GM12891 (cell line): ENCODE measurements at regions not wholly inside any gene's neighbourhood (a gene's known extent, or its start where the extent isn't known, plus 50 kb on each side); places are given as distances from the start of the nearest gene placed in this dataset.

ENCODE experiments used
- DNase-seq: peaks from one replicate; pipeline ENCODE4 v3.0.0; 2011; ENCODE audit warnings: low spot score; ENCODE audit not compliant: insufficient read length
- FAIRE-seq: peaks from 2 replicates; lab custom pipeline; 2011; peaks lifted over from hg19 to GRCh38; lab: Jason Lieb, UNC
- PAX5 ChIP-seq: IDR thresholded peaks from 2 replicates; pipeline ENCODE4 v1.6.1; 2011; ENCODE audit warnings: low read length, moderate library complexity, mild to moderate bottlenecking; ENCODE audit not compliant: insufficient read depth, severe bottlenecking
- POLR2A ChIP-seq: IDR thresholded peaks from 2 replicates; pipeline ENCODE4 v1.6.1; 2011; ENCODE audit warnings: low read depth, low read length, control low read depth
- POLR2AphosphoS5 ChIP-seq: IDR thresholded peaks from 2 replicates; pipeline ENCODE4 v1.6.1; 2011; ENCODE audit warnings: low read depth, low read length, control low read depth
- POU2F2 ChIP-seq: IDR thresholded peaks from 2 replicates; pipeline ENCODE4 v1.6.1; 2011; ENCODE audit warnings: low read depth, mild to moderate bottlenecking, control low read depth, low read length, moderate library complexity
- SPI1 ChIP-seq: IDR thresholded peaks from 2 replicates; pipeline ENCODE4 v1.6.1; 2011; ENCODE audit warnings: low read depth, low read length, control low read depth
- TAF1 ChIP-seq: IDR thresholded peaks from 2 replicates; pipeline ENCODE4 v1.6.1; 2011; ENCODE audit warnings: low read depth, low read length, control low read depth

DNA sequence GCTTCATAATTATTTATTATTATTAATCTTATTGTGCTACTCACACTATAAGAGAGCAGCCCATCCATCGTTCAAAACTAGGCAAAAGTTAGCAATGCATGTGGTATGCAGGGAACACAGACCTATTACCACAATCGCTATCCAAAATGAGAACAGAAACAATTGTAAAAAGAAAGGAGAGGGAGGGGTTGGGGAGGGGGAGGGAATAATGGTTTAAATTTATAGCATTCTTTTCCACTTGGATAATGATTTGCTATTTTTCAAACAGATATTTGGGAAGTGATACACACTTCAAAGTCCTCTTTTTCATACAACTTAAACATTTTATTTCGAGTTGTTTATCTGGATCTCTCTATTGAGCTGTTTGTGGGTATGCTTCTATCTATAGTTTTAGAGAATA lies 248.6 kb upstream of the SOX5 start:
- TF ChIP-seq POLR2A = no peak
- no peak for TF ChIP-seq TAF1
- TF ChIP-seq POLR2AphosphoS5 = no peak
- TF ChIP-seq PAX5 = no peak
- no peak for TF ChIP-seq SPI1
- no peak for TF ChIP-seq POU2F2
- FAIRE-seq = no peak
- no peak for DNase-seq

DNA sequence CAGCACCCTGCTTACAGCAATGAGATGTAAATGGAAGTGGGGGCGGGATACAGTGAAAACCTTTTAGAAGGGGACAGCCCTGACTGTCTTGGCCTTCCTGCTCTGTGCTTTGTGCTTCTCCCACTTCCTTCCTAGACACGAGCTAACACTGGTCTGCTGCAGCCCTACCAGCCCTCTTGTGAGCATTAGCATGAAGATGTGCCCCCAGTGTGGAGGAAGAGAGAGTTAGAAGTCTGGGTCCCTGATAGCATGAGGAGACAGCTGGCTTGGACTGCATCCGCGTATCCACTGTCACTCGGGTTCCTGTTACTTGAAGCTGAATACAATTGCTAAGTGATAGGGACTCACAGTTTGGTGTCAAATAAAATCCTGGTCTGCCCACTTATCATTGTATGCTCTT lies 248.1 kb upstream of the SOX5 start:
- no peak for DNase-seq
- TF ChIP-seq PAX5 = no peak
- TF ChIP-seq POU2F2 = no peak
- no peak for TF ChIP-seq SPI1
- no peak for TF ChIP-seq POLR2A
- no peak for FAIRE-seq

DNA sequence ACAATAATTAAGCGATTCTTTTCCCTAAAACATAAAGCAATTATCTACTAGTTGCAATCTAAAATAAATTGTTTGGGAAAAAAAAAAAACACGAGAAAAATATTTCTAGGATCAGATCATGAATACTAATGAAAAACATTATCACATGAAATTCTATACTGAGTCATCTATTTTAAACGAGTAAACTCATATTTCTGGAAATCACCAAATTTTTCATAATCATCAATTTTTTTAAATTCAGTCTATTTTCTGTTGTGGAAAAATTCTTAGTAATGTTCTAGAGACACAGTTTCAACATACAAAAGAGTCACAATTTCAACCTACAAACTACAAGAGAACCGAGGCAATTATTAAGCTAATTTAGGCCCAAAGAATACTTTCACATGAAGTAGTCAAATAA lies 245.6 kb upstream of the SOX5 start:
- FAIRE-seq (no peak), DNase-seq (no peak)
- TF ChIP-seq PAX5 (no peak), POLR2A (no peak), POLR2AphosphoS5 (no peak), POU2F2 (no peak), TAF1 (no peak), SPI1 (no peak)

DNA sequence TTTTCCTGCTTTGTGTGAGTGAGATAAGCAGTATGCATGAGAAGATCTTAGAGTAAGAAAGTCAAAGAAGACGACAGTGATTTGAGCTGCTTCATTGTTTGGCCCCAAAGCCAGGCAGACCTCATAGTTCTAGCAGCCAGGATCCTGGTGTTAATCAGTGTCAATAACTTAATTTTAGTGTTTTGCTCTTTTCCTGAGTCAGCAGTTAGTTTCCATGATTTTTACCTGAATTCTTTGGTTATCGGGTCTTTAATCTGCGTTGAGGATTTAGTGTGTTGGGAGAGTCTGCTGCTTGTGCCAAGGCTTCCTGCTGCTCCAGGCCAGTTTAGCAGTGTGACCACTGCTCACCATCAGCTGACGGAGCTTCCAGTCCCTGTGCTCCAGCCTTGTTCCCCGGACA lies 241.6 kb upstream of the SOX5 start:
- TF ChIP-seq POU2F2 (no peak), POLR2AphosphoS5 (no peak), SPI1 (no peak), POLR2A (no peak), PAX5 (no peak), TAF1 (no peak)
- DNase-seq (no peak), FAIRE-seq (no peak)

DNA sequence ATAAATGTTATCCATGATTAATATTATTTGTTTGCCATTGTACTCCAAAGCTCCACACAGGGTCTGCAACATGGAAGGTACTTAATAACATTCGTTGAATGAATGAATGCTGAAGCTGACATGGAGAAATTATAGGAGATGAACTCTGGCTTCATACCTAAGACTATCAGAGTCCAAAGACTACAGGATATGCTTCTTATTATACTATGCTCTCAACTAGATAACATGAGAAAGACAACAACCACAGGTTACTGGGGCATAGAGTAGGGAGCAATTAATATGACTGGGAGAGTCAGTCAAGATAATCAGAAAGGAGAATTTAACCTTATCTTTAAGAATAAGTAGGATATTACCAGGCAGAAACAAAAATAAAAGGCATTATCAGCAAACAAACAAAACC lies 236.3 kb upstream of the SOX5 start:
- FAIRE-seq = no peak

DNA sequence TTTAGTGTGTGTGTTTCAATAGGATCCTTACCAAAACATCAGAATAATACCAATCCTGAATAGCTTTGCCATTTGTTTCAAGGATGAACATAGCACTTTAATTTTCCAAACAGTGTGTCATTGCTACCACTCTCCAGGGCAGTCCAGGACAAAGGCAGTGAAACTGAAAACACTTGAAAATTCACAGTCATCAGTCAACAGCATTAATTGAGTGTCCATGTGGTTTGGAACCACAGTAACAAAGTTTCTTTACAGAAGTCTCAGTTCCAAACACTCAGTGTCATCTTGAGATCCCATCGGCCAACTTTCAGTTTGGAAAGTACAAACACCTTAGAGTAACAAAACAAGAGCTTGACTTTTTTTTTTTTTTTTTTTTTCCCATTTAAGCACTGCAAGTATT lies 228.4 kb upstream of the SOX5 start:
- DNase-seq (no peak), FAIRE-seq (no peak)
- TF ChIP-seq TAF1 (no peak), PAX5 (no peak), POU2F2 (no peak), SPI1 (no peak), POLR2A (no peak), POLR2AphosphoS5 (no peak)

More for the DNA sequence above, 236.3 kb upstream of the SOX5 start:
- no peak for DNase-seq
- TF ChIP-seq PAX5 = no peak
- no peak for TF ChIP-seq POU2F2
- no peak for TF ChIP-seq SPI1
- no peak for TF ChIP-seq POLR2A
- no peak for TF ChIP-seq TAF1
- no peak for TF ChIP-seq POLR2AphosphoS5

DNA sequence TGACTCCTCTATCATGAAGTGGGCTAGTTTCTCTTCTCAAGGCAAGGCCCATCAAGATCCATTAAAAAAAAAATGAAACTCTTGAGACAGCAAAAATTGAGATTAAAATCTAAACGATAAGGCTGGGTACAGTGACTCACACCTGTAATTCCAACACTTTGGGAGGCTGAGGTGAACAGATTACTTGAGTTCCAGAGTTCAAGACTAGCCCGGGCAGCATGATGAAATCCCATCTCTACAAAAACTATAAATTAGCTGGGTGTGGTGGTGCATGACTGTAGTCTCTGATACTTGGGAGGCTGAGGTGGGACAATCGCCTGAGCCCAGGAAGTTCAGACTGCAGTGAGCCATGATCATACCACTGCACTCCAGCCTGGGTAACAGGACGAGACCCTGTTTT lies 226.5 kb upstream of the SOX5 start:
- FAIRE-seq = no peak
- DNase-seq = no peak
- no peak for TF ChIP-seq POU2F2
- TF ChIP-seq TAF1 = no peak
- TF ChIP-seq POLR2A = no peak
- no peak for TF ChIP-seq SPI1
- TF ChIP-seq PAX5 = no peak
- TF ChIP-seq POLR2AphosphoS5 = no peak

DNA sequence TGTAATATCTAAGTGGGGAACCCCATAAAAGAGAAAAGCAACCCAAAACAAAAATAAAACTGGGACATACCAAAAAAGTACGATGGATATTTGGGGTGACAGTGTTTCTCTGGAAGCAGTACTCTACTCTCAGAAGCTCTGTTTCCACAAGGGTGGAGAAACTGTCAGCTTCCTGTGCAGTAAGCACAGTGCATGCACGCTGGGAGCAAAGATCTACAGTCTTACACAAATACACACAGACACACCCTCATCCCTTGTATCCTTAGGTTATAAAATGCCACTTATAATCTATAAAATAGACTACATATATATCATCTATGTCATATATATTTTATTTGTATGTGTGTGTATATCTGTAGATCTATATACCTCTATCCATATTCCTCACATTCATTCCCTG lies 225.8 kb upstream of the SOX5 start:
- DNase-seq (no peak), FAIRE-seq (no peak)
- TF ChIP-seq POLR2A = no peak
- TF ChIP-seq POU2F2 = no peak
- TF ChIP-seq SPI1 = no peak
- TF ChIP-seq TAF1 = no peak
- TF ChIP-seq POLR2AphosphoS5 = no peak
- TF ChIP-seq PAX5 = no peak

DNA sequence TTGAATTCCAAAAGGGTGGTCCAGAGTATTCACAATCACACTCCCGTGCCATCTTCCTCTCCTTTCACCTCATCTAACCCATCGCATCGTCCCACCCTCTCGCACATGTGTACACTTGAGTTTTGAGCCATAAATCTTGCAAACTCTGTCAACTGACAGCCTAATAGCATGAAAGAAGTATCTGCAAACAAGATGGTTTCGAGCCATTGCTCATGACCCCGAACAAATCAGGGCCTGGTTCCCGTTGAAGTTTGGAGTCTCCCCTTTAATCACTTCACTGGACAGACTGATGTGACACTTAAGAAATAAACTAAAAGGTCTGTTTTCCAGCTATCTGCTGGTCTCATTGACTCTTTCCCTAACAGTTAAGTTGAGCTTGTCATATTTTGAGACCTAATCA lies 223.6 kb upstream of the SOX5 start:
- no peak for FAIRE-seq
- DNase-seq = no peak
- no peak for TF ChIP-seq PAX5
- no peak for TF ChIP-seq TAF1
- TF ChIP-seq POU2F2 = no peak
- TF ChIP-seq SPI1 = no peak
- no peak for TF ChIP-seq POLR2AphosphoS5
- no peak for TF ChIP-seq POLR2A

DNA sequence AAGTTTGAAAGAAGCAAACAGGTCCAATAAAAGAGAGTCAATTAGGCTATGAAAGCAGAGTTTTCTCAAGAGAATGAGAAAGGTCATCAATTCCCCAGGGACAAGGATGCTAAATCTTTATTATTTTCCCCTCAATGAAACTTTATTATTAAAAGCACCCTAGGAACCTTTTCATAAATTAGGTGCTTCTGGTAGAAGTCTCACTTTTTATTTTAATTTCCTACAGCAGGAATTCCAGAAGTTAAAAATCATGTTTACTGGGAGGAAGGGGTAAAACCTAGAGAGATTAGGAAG lies 223.2 kb upstream of the SOX5 start:
- TF ChIP-seq TAF1 (no peak), POLR2A (no peak), SPI1 (no peak), PAX5 (no peak), POU2F2 (no peak), POLR2AphosphoS5 (no peak)
- no peak for DNase-seq

More for the DNA sequence above, 223.2 kb upstream of the SOX5 start:
- no peak for FAIRE-seq
